ENCODE measurements at regions not wholly inside any gene's neighbourhood (a gene's known extent, or its start where the extent isn't known, plus 50 kb on each side); places are given as distances from the start of the nearest gene placed in this dataset.

DNA sequence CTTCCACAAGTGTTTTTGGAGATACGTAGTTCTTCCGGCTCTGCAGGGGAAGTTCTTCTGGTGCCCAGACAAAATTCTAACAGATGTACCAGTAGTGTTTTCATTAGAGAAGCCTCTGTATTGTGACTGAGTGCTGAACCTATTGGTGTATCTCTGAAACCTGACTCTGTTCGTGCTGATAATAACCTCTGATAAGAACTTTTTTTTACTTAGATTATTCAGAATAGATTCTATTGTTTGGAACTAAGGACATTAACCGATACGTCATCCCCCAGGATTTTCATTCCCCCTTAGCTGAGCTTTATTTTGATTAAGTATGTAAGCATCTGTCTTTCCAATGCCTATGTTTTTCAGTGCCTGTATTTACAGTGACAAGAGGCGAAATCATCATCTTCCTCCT, 362.9 kb downstream of the PDGFC start:
- POLR2A ChIA-PET (ENCODE audit: unreplicated experiment), result no interaction called here

DNA sequence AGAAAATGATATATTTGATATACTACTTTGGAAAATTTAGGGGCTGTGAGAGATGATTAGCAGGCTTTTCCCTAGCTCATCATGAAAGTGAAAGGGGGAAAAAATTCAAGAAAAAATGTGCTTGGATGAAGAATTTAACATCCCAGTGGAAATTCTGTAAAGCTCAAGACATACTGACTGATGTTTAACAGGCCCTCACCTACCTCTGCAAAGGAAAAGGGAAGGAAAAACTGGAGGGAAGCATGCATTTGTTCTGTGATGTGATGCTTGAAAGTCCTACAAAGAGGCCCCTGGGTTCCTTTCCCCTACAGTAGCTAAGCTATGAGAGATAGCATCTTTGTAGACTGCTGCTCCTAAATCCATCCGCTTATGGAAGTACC, 364.1 kb downstream of the PDGFC start:
- POLR2A ChIA-PET (ENCODE audit: unreplicated experiment), result no interaction called here
- CTCF ChIA-PET, result no interaction called here
- BruUV-seq (replicated peaks), result no TSS peak
- Histone ChIP-seq H3K36me3 (ENCODE audit: low read depth) (no peaks in the 10 kb centered on the region), H3K4me3 (no peak overlapping the region), H3K27me3 (ENCODE audit: insufficient read depth, low read depth) (no peaks in the 10 kb centered on the region), H3K79me2 (ENCODE audit: low read depth) (no peaks in the 10 kb centered on the region), H3K9me3 (ENCODE audit: insufficient read depth, low read depth) (no peaks in the 10 kb centered on the region), H3K9me2 (ENCODE audit: insufficient read depth) (no peaks in the 10 kb centered on the region; the same call in 1 of the 2 replicates), H3F3A (ENCODE audit: insufficient read depth, low read depth) (no peaks in the 10 kb centered on the region), H3K27ac (no peak overlapping the region), H3K4me1 (replicated peaks; ENCODE audit: insufficient read depth) (no peaks in the 10 kb centered on the region), H3K4me2 (no peak overlapping the region), H2AFZ (no peak overlapping the region), H4K20me1 (ENCODE audit: insufficient read depth) (no peaks in the 10 kb centered on the region)
- TF ChIP-seq, protein P1, sequence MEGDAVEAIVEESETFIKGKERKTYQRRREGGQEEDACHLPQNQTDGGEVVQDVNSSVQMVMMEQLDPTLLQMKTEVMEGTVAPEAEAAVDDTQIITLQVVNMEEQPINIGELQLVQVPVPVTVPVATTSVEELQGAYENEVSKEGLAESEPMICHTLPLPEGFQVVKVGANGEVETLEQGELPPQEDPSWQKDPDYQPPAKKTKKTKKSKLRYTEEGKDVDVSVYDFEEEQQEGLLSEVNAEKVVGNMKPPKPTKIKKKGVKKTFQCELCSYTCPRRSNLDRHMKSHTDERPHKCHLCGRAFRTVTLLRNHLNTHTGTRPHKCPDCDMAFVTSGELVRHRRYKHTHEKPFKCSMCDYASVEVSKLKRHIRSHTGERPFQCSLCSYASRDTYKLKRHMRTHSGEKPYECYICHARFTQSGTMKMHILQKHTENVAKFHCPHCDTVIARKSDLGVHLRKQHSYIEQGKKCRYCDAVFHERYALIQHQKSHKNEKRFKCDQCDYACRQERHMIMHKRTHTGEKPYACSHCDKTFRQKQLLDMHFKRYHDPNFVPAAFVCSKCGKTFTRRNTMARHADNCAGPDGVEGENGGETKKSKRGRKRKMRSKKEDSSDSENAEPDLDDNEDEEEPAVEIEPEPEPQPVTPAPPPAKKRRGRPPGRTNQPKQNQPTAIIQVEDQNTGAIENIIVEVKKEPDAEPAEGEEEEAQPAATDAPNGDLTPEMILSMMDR (conservative IDR thresholded peaks at IDR 0.05), result no peak
- TF ChIP-seq EZH2 (IDR thresholded peaks at IDR 0.05; ENCODE audit: low read depth), result no peak
- intact Hi-C loops (cut with micrococcal nuclease; ENCODE audit: unreplicated experiment), result no loop called here
- DNase-seq, result no peak

More for the DNA sequence above, 362.9 kb downstream of the PDGFC start:
- Histone ChIP-seq H2AFZ (no peak overlapping the region), H4K20me1 (ENCODE audit: insufficient read depth) (no peaks in the 10 kb centered on the region), H3K27ac (no peak overlapping the region), H3K36me3 (ENCODE audit: low read depth) (no peaks in the 10 kb centered on the region), H3F3A (ENCODE audit: insufficient read depth, low read depth) (no peaks in the 10 kb centered on the region), H3K27me3 (ENCODE audit: insufficient read depth, low read depth) (no peaks in the 10 kb centered on the region), H3K4me1 (replicated peaks; ENCODE audit: insufficient read depth) (no peaks in the 10 kb centered on the region), H3K9me2 (ENCODE audit: insufficient read depth) (no peaks in the 10 kb centered on the region; the same call in 1 of the 2 replicates), H3K79me2 (ENCODE audit: low read depth) (no peaks in the 10 kb centered on the region), H3K9me3 (ENCODE audit: insufficient read depth, low read depth) (no peaks in the 10 kb centered on the region), H3K4me2 (no peak overlapping the region), H3K4me3 (no peak overlapping the region)
- CTCF ChIA-PET, result no interaction called here
- TF ChIP-seq, protein P1 (conservative IDR thresholded peaks at IDR 0.05), result no peak
- TF ChIP-seq EZH2 (IDR thresholded peaks at IDR 0.05; ENCODE audit: low read depth), result no peak
- no peak for DNase-seq
- BruUV-seq (replicated peaks), result no TSS peak
- intact Hi-C loops (cut with micrococcal nuclease; ENCODE audit: unreplicated experiment), result no loop called here

DNA sequence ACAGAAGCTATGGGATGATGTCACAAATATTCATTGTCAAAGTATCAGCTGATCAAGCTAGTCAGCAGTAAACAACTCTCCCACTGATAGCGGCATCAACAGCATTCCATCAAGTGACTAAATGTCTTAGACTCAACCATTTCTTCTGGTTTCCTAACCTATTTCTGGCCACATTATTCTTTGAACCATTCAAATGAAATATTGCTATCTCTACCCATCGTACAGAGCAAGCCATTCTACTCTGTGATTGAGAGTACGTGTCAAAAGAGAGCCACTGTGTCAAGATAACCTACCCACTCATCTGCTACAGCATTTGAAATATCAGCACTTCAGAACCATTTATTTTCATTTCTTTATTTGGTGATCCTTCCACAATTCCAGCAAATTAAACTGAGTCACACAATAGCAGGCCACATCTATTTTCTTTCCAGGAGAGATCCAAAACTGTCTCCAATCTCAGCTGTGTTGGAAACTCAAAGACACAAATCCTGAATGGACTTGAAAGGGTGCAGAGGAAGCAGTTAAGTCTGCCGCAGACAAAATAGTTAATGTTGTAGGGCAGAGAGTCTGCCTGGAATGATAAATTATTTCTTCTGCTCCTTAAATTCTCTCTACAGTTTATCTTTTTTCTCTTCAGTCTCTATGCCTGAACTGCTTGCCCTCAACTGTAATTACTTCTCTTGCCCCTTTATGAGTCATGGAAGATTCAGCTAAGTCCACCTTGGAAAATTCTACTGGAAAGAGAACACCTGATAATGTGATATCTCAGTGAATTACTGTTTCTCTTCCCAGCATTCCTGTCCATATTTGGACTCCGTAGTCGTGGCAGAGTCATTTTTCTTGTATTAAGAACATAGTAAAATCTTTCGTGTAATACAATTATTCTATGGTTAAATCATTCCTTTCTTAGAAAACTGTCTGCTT, 364.8 kb downstream of the PDGFC start:
- Histone ChIP-seq H3K79me2 (ENCODE audit: low read depth) (no peaks in the 10 kb centered on the region), H3F3A (ENCODE audit: insufficient read depth, low read depth) (no peaks in the 10 kb centered on the region), H3K4me3 (no peak overlapping the region), H3K4me1 (replicated peaks; ENCODE audit: insufficient read depth) (no peaks in the 10 kb centered on the region), H3K27ac (no peak overlapping the region), H3K4me2 (no peak overlapping the region), H3K27me3 (ENCODE audit: insufficient read depth, low read depth) (no peaks in the 10 kb centered on the region), H2AFZ (no peak overlapping the region), H4K20me1 (ENCODE audit: insufficient read depth) (no peaks in the 10 kb centered on the region), H3K9me2 (ENCODE audit: insufficient read depth) (no peaks in the 10 kb centered on the region; the same call in 1 of the 2 replicates), H3K9me3 (ENCODE audit: insufficient read depth, low read depth) (no peaks in the 10 kb centered on the region), H3K36me3 (ENCODE audit: low read depth) (no peaks in the 10 kb centered on the region)
- BruUV-seq (replicated peaks), result no TSS peak
- no peak for DNase-seq
- intact Hi-C loops (cut with micrococcal nuclease; ENCODE audit: unreplicated experiment), result no loop called here
- no peak for TF ChIP-seq EZH2 (IDR thresholded peaks at IDR 0.05; ENCODE audit: low read depth)
- TF ChIP-seq, protein P1 (conservative IDR thresholded peaks at IDR 0.05), result no peak
- ChIA-PET CTCF (no interaction called here), POLR2A (ENCODE audit: unreplicated experiment) (no interaction called here)
